Upper lobe of left lung (tissue), 6 donors: ENCODE measurements at regions not wholly inside any gene's neighbourhood (a gene's known extent, or its start where the extent isn't known, plus 50 kb on each side); places are given as distances from the start of the nearest gene placed in this dataset.
A peak's percentile ranks its signal among the peaks of the same experiment; 100 is the strongest.

Source experiments
- ATAC-seq, 2 donors: fragments of 200-7000 bp; cut with Tn5 transposase; one replicate each; pipeline ENCODE4 v1.9.1; 2022; ENCODE audit warnings: mild to moderate bottlenecking in 2 of 2, moderate library complexity in 2 of 2; ENCODE audit not compliant: low FRiP score in 2 of 2
- DNase-seq, 2 donors: peaks; one replicate each; pipeline ENCODE4 v3.0.0-alpha.2; 2019 to 2020
- H3K27ac ChIP-seq, 4 donors: fragments of 200-600 bp; sonication (generic); one replicate each; pipeline ENCODE4 v1.5.1; 2016 to 2019
- H3K27me3 ChIP-seq, 4 donors: fragments of 200-600 bp; sonication (generic); one replicate each; pipeline ENCODE4 v1.5.1; 2017 to 2019
- H3K36me3 ChIP-seq, 4 donors: fragments of 200-600 bp; sonication (generic); one replicate each; pipeline ENCODE4 v1.5.1; 2016 to 2019
- H3K4me1 ChIP-seq, 4 donors: fragments of 200-600 bp; sonication (generic); one replicate each; pipeline ENCODE4 v1.5.1; 2018 to 2019
- H3K4me3 ChIP-seq, 4 donors: fragments of 200-600 bp; sonication (generic); one replicate each; pipeline ENCODE4 v1.5.1; 2017 to 2019; ENCODE audit warnings: mild to moderate bottlenecking in 2 of 4, moderate library complexity in 1 of 4
- H3K9me3 ChIP-seq, 4 donors: fragments of 200-600 bp; sonication (generic); one replicate each; pipeline ENCODE4 v1.5.1; 2018 to 2019
- EP300 ChIP-seq, 4 donors: sonication (generic); formaldehyde crosslinking; IDR thresholded peaks; one replicate each; pipeline ENCODE4 v1.5.1; 2017; ENCODE audit warnings: antibody characterized with exemption in 4 of 4, control low read depth in 2 of 4
- POLR2A ChIP-seq, 4 donors: fragments of 450-650 bp; IDR thresholded peaks; one replicate each; pipeline ENCODE4 v1.5.1; 2016 to 2017; ENCODE audit warnings: antibody characterized with exemption in 4 of 4, mild to moderate bottlenecking in 2 of 4
- POLR2AphosphoS5 ChIP-seq, 2 donors: sonication (generic); formaldehyde crosslinking; IDR thresholded peaks; one replicate each; pipeline ENCODE4 v1.5.1; 2017; ENCODE audit warnings: antibody characterized with exemption in 2 of 2
- WGBS, 2 donors: methylation state at CpG; one replicate each; pipeline ENCODE4 v1.1.5; 2017 to 2018; 5-methylcytosine and 5-hydroxymethylcytosine counted together
- TF ChIP-seq, protein P1 (sequence below), 6 experiments: fragments of 450-650 bp in 4 of 6; fragments of 200-600 bp in 2 of 6; sonication (generic) in 2 of 6; IDR thresholded peaks; one replicate each; pipeline ENCODE4 v1.5.1; 2016 to 2019; ENCODE audit warnings: antibody characterized with exemption in 6 of 6
- donor health status: DM: no; HTN: no; CAD: no; lungs with moderate emphysema.
- donor health status: DM: no; HTN: yes; CAD: no; lungs with severe emphysema.

DNA sequence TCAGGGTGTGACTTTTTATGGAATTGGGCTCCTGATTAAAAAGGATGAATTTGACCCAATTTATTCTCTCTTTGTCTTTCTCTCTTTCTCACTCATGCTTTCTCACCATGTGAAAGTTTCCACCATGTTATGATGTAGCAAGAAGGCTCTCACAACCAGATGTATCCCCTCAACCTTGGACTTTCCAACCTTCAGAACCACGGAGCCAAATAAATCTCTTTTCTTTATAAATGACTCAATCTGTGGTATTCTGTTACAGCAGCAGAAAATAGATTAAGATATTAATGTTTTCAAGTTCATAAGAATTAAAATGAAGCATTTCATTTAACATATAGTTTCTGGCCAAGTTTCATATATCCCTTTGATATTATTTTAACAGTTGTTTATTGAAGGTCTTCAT is 698.5 kb downstream of the TRAM1L1 start:
- Histone ChIP-seq H3K36me3 (no peaks in the 10 kb centered on the region), H3K27ac (no peak overlapping the region), H3K4me3 (no peak overlapping the region), H3K27me3 (no peaks in the 10 kb centered on the region), H3K9me3 (no peaks in the 10 kb centered on the region), H3K4me1 (no peaks in the 10 kb centered on the region)
- no peak for TF ChIP-seq EP300 (IDR thresholded peaks at IDR 0.05)
- TF ChIP-seq, protein P1, sequence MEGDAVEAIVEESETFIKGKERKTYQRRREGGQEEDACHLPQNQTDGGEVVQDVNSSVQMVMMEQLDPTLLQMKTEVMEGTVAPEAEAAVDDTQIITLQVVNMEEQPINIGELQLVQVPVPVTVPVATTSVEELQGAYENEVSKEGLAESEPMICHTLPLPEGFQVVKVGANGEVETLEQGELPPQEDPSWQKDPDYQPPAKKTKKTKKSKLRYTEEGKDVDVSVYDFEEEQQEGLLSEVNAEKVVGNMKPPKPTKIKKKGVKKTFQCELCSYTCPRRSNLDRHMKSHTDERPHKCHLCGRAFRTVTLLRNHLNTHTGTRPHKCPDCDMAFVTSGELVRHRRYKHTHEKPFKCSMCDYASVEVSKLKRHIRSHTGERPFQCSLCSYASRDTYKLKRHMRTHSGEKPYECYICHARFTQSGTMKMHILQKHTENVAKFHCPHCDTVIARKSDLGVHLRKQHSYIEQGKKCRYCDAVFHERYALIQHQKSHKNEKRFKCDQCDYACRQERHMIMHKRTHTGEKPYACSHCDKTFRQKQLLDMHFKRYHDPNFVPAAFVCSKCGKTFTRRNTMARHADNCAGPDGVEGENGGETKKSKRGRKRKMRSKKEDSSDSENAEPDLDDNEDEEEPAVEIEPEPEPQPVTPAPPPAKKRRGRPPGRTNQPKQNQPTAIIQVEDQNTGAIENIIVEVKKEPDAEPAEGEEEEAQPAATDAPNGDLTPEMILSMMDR (IDR thresholded peaks at IDR 0.05) = no peak
- no peak for TF ChIP-seq POLR2A (IDR thresholded peaks at IDR 0.05)
- 54 to 62% methylated on average over 1 of the region's 1 CpG for WGBS, 2 donors
- no peak for DNase-seq
- ATAC-seq = no peak

DNA sequence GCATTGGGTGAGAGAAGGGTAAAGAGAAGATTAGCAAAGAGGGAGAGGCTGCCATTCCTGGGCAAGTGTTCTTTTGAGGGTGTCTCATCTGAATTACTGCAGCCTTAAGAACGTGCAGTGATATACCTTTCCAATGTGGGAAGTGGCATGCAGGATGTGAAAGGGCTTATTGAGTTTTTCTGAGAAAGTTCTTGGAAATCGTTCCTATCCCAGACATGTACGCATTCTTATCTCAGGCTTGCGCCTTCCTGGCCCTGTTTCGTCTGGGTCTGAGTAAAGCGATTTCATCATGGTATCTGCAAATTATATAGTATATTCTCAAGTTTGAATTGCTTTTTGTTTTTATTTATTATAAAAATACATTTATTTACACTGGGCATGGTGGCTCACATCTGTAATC is 699.8 kb downstream of the TRAM1L1 start:
- DNase-seq = no peak
- no peak for TF ChIP-seq EP300 (IDR thresholded peaks at IDR 0.05)
- no peak for TF ChIP-seq POLR2A (IDR thresholded peaks at IDR 0.05)
- TF ChIP-seq, protein P1 (IDR thresholded peaks at IDR 0.05) = no peak
- no peak for TF ChIP-seq POLR2AphosphoS5 (IDR thresholded peaks at IDR 0.05)
- Histone ChIP-seq H3K27ac (no peak overlapping the region), H3K4me1 (no peaks in the 10 kb centered on the region), H3K4me3 (no peak overlapping the region), H3K36me3 (no peaks in the 10 kb centered on the region), H3K9me3 (no peaks in the 10 kb centered on the region), H3K27me3 (no peaks in the 10 kb centered on the region)
- WGBS, 2 donors = 79 to 86% methylated on average over 6 of the region's 6 CpGs
- ATAC-seq = no peak

DNA sequence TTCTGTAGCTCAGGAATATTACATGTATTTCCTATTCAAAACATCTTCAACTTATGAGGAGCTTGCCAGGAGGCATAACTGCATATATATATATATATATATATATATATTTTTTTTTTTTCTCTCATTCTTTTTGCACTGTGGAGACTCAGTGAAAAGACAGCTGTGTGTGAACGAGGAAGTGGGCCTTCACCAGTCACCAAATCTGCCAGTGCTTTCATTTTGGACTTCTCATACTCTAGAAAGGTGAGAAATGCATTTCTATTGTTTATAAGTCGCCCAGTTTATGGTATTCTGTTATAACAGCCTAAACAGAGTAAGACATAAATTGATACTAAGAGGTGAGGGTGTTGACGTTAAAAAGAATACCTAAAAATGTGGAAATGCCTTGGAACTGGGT is 710.6 kb downstream of the TRAM1L1 start:
- Histone ChIP-seq H3K27ac (no peak overlapping the region), H3K36me3 (no peaks in the 10 kb centered on the region), H3K9me3 (no peaks in the 10 kb centered on the region), H3K4me3 (no peak overlapping the region), H3K27me3 (no peaks in the 10 kb centered on the region), H3K4me1 (no peaks in the 10 kb centered on the region)
- no peak for TF ChIP-seq POLR2A (IDR thresholded peaks at IDR 0.05)
- TF ChIP-seq EP300 (IDR thresholded peaks at IDR 0.05) = no peak
- TF ChIP-seq, protein P1 (IDR thresholded peaks at IDR 0.05) = no peak
- TF ChIP-seq POLR2AphosphoS5 (IDR thresholded peaks at IDR 0.05) = no peak
- 60 to 74% methylated on average over 3 of the region's 3 CpGs for WGBS, 2 donors
- ATAC-seq (no peak), DNase-seq (no peak)

DNA sequence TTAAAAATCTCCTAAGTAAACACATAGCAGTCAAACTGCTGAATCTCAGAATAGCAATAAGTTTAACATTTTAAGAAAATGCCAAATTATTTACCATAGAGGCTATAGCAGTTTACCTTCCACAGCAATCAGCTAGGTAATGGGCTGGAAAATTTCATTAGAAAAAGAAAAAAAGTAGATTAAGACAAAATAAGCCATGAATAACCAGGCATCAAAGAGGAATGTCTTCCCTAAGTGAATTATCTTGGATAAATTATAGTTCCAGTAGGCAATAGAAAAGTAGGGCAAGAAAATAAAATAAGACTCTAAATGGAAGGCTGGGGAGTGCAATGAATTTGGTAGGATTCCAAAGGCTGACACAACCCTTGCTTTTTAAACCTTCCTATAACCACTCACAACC is 722.8 kb downstream of the TRAM1L1 start:
- TF ChIP-seq, protein P1 (IDR thresholded peaks at IDR 0.05) = no peak
- TF ChIP-seq POLR2AphosphoS5 (IDR thresholded peaks at IDR 0.05) (no peak), POLR2A (IDR thresholded peaks at IDR 0.05) (no peak), EP300 (IDR thresholded peaks at IDR 0.05) (no peak)
- no peak for ATAC-seq
- Histone ChIP-seq H3K27me3 (no peaks in the 10 kb centered on the region), H3K4me1 (no peaks in the 10 kb centered on the region), H3K36me3 (no peaks in the 10 kb centered on the region), H3K27ac (no peak overlapping the region), H3K4me3 (no peak overlapping the region), H3K9me3 (no peaks in the 10 kb centered on the region)
- no peak for DNase-seq

DNA sequence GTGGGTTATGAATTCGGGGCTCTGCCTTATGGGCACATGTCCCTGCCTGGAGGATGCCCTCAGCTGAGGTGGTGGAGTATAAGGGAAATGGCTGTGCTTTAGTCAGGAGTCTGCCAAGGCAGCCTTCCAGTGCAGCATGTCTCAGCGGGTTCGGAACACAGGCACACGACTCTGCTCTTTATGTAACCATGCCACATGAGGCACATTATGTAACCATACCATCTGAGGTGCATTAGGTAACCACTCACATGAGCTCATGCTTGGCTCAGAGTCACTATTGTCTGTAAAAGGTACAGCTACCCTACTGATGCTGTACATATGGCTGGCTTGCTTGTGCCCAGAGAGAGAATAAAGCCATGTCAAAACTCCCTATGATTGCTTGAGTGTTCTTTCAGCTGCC is 723.6 kb downstream of the TRAM1L1 start:
- H3K36me3 ChIP-seq = no peaks in the 10 kb centered on the region
- ATAC-seq = peak in 1 of 2 donors; percentile 3

More for the DNA sequence above, 723.6 kb downstream of the TRAM1L1 start:
- Histone ChIP-seq H3K4me3 (no peak overlapping the region), H3K9me3 (no peaks in the 10 kb centered on the region), H3K4me1 (no peaks in the 10 kb centered on the region), H3K27ac (no peak overlapping the region), H3K27me3 (no peaks in the 10 kb centered on the region)
- WGBS, 2 donors = 74 to 80% methylated on average over 1 to 4 of the region's 4 CpGs
- no peak for TF ChIP-seq EP300 (IDR thresholded peaks at IDR 0.05)
- TF ChIP-seq, protein P1 (IDR thresholded peaks at IDR 0.05) = no peak
- TF ChIP-seq POLR2A (IDR thresholded peaks at IDR 0.05) = no peak
- no peak for TF ChIP-seq POLR2AphosphoS5 (IDR thresholded peaks at IDR 0.05)
- DNase-seq = no peak
